Neural progenitor cell (in vitro differentiated cells): ENCODE measurements at regions not wholly inside any gene's neighbourhood (a gene's known extent, or its start where the extent isn't known, plus 50 kb on each side); places are given as distances from the start of the nearest gene placed in this dataset.

ENCODE experiments used
- DNase-seq: peaks from one replicate; pipeline ENCODE4 v3.0.0-alpha.2; 2016; ENCODE audit warnings: low spot score
- H2AFZ ChIP-seq: fragments of 200-600 bp; sonication (generic); replicated peaks from 2 replicates; pipeline ENCODE4 v1.6.1; 2016; ENCODE audit warnings: antibody characterized with exemption
- H3F3A ChIP-seq: fragments of 200-600 bp; sonication (generic); 2 replicates; pipeline ENCODE4 v1.6.1; 2016; ENCODE audit warnings: antibody characterized with exemption, low read depth
- H3K27ac ChIP-seq: fragments of 200-600 bp; sonication (generic); 2 replicates; pipeline ENCODE4 v1.5.1; 2016; ENCODE audit warnings: mild to moderate bottlenecking
- H3K27me3 ChIP-seq: fragments of 200-600 bp; sonication (generic); 2 replicates; pipeline ENCODE4 v1.6.1; 2016; ENCODE audit warnings: mild to moderate bottlenecking, moderate library complexity
- H3K36me3 ChIP-seq: fragments of 200-600 bp; sonication (generic); 2 replicates; pipeline ENCODE4 v1.5.1; 2016
- H3K4me1 ChIP-seq: fragments of 200-600 bp; sonication (generic); 2 replicates; pipeline ENCODE4 v1.6.1; 2016; ENCODE audit warnings: mixed run types
- H3K4me2 ChIP-seq: fragments of 200-600 bp; sonication (generic); 2 replicates; pipeline ENCODE4 v1.6.1; 2016
- H3K4me3 ChIP-seq: fragments of 200-600 bp; sonication (generic); 2 replicates; pipeline ENCODE4 v1.5.1; 2016
- H3K79me2 ChIP-seq: fragments of 200-600 bp; sonication (generic); 2 replicates; pipeline ENCODE4 v1.6.1; 2016; ENCODE audit warnings: low read depth
- H3K9ac ChIP-seq: fragments of 200-600 bp; sonication (generic); 2 replicates; pipeline ENCODE4 v1.6.1; 2016
- H3K9me3 ChIP-seq: fragments of 200-600 bp; sonication (generic); 2 replicates; pipeline ENCODE4 v1.5.1; 2016; ENCODE audit warnings: low read depth
- H4K20me1 ChIP-seq: fragments of 200-600 bp; sonication (generic); 2 replicates; pipeline ENCODE4 v1.6.1; 2016; ENCODE audit warnings: low read depth
- H3K27ac Mint-ChIP-seq: 3 replicates; pipeline ENCODE4 v1.8.0; 2021; ENCODE audit warnings: mixed read lengths
- H3K27me3 Mint-ChIP-seq: 2 replicates; pipeline ENCODE4 v1.8.0; 2022; ENCODE audit warnings: low read depth, mild to moderate bottlenecking, inconsistent platforms, moderate library complexity, mixed read lengths; ENCODE audit not compliant: insufficient read depth
- H3K36me3 Mint-ChIP-seq: 3 replicates; pipeline ENCODE4 v1.8.0; 2021; ENCODE audit warnings: mixed read lengths
- H3K4me1 Mint-ChIP-seq: 3 replicates; pipeline ENCODE4 v1.8.0; 2021; ENCODE audit warnings: mixed read lengths
- H3K4me3 Mint-ChIP-seq: 3 replicates; pipeline ENCODE4 v1.8.0; 2021; ENCODE audit warnings: mild to moderate bottlenecking, moderate library complexity, mixed read lengths
- H3K9me3 Mint-ChIP-seq: 3 replicates; pipeline ENCODE4 v1.8.0; 2020; ENCODE audit warnings: mixed read lengths
- EZH2 ChIP-seq: fragments of 200-600 bp; sonication (generic); IDR thresholded peaks from 2 replicates; pipeline ENCODE4 v1.6.1; 2017; ENCODE audit warnings: antibody characterized with exemption, mild to moderate bottlenecking, moderate library complexity
- EZH2phosphoT487 ChIP-seq: fragments of 200-600 bp; sonication (generic); IDR thresholded peaks from 2 replicates; pipeline ENCODE4 v1.6.1; 2017; ENCODE audit warnings: antibody characterized with exemption
- TF ChIP-seq, protein P1 (sequence below): fragments of 200-600 bp; sonication (generic); IDR thresholded peaks from 2 replicates; pipeline ENCODE4 v1.5.1; 2017; ENCODE audit warnings: antibody characterized with exemption, mild to moderate bottlenecking

DNA sequence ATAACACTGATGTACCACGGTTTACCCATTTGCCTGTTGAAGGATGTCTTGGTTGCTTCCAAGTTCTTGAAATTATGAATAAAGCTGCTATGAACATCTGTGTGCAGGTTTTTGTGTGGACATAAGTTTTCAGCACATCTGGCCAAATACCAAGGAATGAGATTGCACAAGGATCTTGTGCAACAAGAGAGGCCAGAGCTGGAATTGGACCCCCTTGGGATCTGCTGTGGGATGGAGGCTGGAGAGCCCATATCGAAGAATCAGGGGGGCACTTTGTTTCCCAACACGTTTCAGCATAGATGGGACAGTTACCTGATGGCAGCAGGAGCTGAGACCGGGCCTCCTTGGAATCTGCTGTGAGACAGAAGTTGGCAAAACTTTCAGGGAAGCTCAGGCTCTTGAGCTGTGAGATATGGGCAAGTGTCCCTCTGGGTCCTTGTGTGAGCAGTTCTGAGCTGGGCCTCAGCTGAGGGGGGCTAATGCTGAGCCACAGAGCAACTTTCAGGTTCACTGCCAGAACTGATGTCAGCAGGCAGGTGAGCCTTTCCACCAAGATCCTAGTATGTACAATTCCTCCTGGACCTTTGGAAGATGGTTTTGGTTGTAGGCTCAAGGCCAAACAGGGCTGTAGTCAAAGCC is 115.2 kb upstream of the RAB18 start:
- H3K27ac ChIP-seq = no peak overlapping the region
- no peaks in the 10 kb centered on the region for H4K20me1 ChIP-seq
- Mint-ChIP-seq H3K27me3 (peaks cover 4% of the 10 kb centered on the region), H3K27ac (no peak overlapping the region), H3K4me3 (no peak overlapping the region), H3K4me1 (no peaks in the 10 kb centered on the region), H3K9me3 (peaks cover 2% of the 10 kb centered on the region), H3K36me3 (no peaks in the 10 kb centered on the region)
- H3K36me3 ChIP-seq = no peaks in the 10 kb centered on the region
- H3F3A ChIP-seq = no peaks in the 10 kb centered on the region
- H3K9me3 ChIP-seq = no peaks in the 10 kb centered on the region
- no peaks in the 10 kb centered on the region for H3K4me1 ChIP-seq
- H3K79me2 ChIP-seq = no peaks in the 10 kb centered on the region
- DNase-seq = no peak
- H3K9ac ChIP-seq = no peak overlapping the region
- no peak overlapping the region for H3K4me2 ChIP-seq
- H3K4me3 ChIP-seq = no peak overlapping the region
- TF ChIP-seq EZH2 (no peak), EZH2phosphoT487 (no peak)
- TF ChIP-seq, protein P1, sequence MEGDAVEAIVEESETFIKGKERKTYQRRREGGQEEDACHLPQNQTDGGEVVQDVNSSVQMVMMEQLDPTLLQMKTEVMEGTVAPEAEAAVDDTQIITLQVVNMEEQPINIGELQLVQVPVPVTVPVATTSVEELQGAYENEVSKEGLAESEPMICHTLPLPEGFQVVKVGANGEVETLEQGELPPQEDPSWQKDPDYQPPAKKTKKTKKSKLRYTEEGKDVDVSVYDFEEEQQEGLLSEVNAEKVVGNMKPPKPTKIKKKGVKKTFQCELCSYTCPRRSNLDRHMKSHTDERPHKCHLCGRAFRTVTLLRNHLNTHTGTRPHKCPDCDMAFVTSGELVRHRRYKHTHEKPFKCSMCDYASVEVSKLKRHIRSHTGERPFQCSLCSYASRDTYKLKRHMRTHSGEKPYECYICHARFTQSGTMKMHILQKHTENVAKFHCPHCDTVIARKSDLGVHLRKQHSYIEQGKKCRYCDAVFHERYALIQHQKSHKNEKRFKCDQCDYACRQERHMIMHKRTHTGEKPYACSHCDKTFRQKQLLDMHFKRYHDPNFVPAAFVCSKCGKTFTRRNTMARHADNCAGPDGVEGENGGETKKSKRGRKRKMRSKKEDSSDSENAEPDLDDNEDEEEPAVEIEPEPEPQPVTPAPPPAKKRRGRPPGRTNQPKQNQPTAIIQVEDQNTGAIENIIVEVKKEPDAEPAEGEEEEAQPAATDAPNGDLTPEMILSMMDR = no peak
- H2AFZ ChIP-seq = no peak overlapping the region
- H3K27me3 ChIP-seq = no peaks in the 10 kb centered on the region

DNA sequence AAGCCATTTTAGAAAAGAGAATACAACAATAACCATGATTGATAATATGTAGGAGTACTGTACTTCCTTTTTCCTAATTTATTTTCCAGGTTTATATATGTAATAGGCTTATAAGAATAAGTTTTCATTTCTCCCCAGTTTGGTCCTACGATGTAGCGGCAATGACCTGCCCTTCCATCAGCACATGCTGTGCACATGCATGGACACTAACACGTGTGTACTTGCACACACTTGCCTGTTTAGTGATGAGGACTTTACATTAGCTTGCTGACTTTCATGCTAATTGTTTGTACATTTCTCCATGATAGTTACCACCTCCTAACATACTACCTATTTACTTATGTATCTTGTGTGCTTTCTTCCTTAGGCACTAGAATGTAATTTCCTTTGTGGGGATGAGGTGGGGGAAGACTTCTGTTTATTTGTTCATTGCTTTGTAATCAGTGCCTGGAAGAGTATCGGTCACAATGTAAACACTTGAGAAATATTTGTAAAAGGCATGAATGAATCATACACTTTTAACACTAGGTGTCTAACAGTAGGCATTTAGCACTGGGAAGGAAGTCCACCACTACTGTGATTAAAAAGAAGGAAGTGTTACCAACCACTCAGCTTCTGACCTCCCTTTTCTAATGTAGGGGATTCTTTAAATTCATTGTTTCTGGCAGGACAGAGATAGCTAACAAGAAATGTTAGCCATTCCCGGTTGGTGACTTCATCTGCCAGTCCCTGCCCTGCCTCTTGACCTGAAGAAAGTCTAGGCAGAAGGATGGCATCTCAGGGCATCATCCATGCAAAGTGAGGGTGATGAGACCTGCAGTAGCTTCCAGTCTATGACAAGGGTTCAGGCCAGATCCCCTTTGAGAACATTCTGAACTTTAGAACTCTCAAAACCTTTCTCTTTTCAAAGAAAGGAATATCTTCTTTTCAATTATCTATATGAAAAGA is 120.2 kb upstream of the RAB18 start:
- no peaks in the 10 kb centered on the region for H4K20me1 ChIP-seq
- no peak overlapping the region for H3K4me3 Mint-ChIP-seq
- DNase-seq = no peak
- no peaks in the 10 kb centered on the region for H3K9me3 ChIP-seq
- no peaks in the 10 kb centered on the region for H3K4me1 ChIP-seq
- no peak overlapping the region for H3K4me2 ChIP-seq
- H3K9ac ChIP-seq = no peak overlapping the region
- no peaks in the 10 kb centered on the region for H3K36me3 Mint-ChIP-seq
- H3K4me3 ChIP-seq = no peak overlapping the region
- H2AFZ ChIP-seq = no peak overlapping the region
- TF ChIP-seq EZH2phosphoT487 (no peak), EZH2 (no peak)
- TF ChIP-seq, protein P1 = no peak
- no peaks in the 10 kb centered on the region for H3K27me3 ChIP-seq
- no peak overlapping the region for H3K27ac ChIP-seq
- no peaks in the 10 kb centered on the region for H3K79me2 ChIP-seq
- H3K9me3 Mint-ChIP-seq = no peaks in the 10 kb centered on the region
- no peak overlapping the region for H3K27ac Mint-ChIP-seq
- H3K4me1 Mint-ChIP-seq = no peaks in the 10 kb centered on the region
- H3K36me3 ChIP-seq = no peaks in the 10 kb centered on the region
- no peaks in the 10 kb centered on the region for H3K27me3 Mint-ChIP-seq
- H3F3A ChIP-seq = no peaks in the 10 kb centered on the region

DNA sequence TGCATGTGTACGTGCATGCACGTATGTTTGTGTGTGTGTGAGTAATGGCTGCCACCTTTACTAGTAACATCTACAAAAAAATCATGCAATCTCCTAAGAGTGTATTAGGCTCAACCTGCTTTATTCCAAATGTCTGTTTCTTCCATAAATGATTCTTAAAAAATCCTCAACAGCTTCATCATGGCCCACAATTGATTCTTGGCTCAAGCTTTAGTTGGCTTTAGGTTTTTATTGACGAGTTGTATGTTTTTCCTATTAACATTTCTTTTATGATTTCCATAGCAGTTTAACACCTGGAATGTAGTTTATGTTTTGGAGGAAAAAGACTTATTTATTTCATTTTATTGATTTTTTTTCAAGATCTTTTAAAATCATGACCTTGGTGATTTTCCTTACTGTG is 121.9 kb upstream of the RAB18 start:
- Mint-ChIP-seq H3K27ac (no peak overlapping the region), H3K36me3 (no peaks in the 10 kb centered on the region), H3K4me1 (no peaks in the 10 kb centered on the region), H3K27me3 (no peaks in the 10 kb centered on the region), H3K9me3 (no peaks in the 10 kb centered on the region), H3K4me3 (no peak overlapping the region)
- Histone ChIP-seq H3K4me2 (no peak overlapping the region), H3K4me3 (no peak overlapping the region), H3K9me3 (no peaks in the 10 kb centered on the region), H3K27ac (no peak overlapping the region), H4K20me1 (no peaks in the 10 kb centered on the region), H3K79me2 (no peaks in the 10 kb centered on the region), H3K9ac (no peak overlapping the region), H3K36me3 (no peaks in the 10 kb centered on the region), H2AFZ (no peak overlapping the region), H3K27me3 (no peaks in the 10 kb centered on the region), H3K4me1 (no peaks in the 10 kb centered on the region), H3F3A (no peaks in the 10 kb centered on the region)
- DNase-seq = no peak
- no peak for TF ChIP-seq EZH2phosphoT487
- TF ChIP-seq, protein P1 = no peak
- no peak for TF ChIP-seq EZH2
